Muscle of leg (tissue), 3 donors: ENCODE measurements at regions not wholly inside any gene's neighbourhood (a gene's known extent, or its start where the extent isn't known, plus 50 kb on each side); places are given as distances from the start of the nearest gene placed in this dataset.

ENCODE experiments used
- DNase-seq: peaks from one replicate; pipeline ENCODE4 v3.0.0; 2013
- H3K27ac ChIP-seq: one replicate; pipeline ENCODE4 v1.5.1; 2013; ENCODE audit warnings: mild to moderate bottlenecking, low read length, control low read depth
- H3K27me3 ChIP-seq: one replicate; pipeline ENCODE4 v1.6.1; 2013; ENCODE audit warnings: low read length; ENCODE audit not compliant: control insufficient read depth, insufficient read depth
- H3K36me3 ChIP-seq: one replicate; pipeline ENCODE4 v1.6.1; 2013; ENCODE audit warnings: low read length; ENCODE audit not compliant: control insufficient read depth, insufficient read depth
- H3K4me1 ChIP-seq: one replicate; pipeline ENCODE4 v1.6.1; 2013; ENCODE audit warnings: low read length; ENCODE audit not compliant: control insufficient read depth, insufficient read depth
- H3K4me3 ChIP-seq: one replicate; pipeline ENCODE4 v1.5.1; 2013; ENCODE audit warnings: low read length, control low read depth
- H3K9me3 ChIP-seq: replicated peaks from 2 replicates; pipeline ENCODE4 v1.6.1; 2013; ENCODE audit warnings: low read depth, low read length; ENCODE audit not compliant: control insufficient read depth
- WGBS: methylation state at CpG from one replicate; pipeline ENCODE4 v1.1.5; 2013; ENCODE audit warnings: missing lambda C conversion rate; ENCODE audit not compliant: insufficient coverage; 5-methylcytosine and 5-hydroxymethylcytosine counted together

DNA sequence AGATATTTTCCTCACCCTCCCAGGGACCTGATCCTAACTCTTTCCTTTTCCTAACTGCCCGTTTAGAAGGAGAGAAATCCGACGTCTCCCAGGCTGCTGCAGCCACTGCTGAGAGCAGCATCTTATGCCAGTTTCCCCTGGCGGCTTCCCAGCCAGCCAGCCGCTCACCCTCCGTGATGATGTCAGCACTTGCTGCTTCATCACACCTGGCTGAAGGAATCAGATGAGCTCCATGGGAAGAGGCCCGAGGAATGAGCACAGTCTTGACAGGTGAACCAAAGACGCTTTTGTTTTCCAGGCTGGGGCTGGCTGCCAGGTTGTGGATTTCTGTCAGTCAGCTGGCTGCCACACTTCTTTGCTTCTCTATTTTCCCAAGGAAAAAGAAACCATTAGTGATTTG, 445.1 kb upstream of the RBMS3 start:
- Histone ChIP-seq H3K27me3 (no peaks in the 10 kb centered on the region), H3K9me3 (no peaks in the 10 kb centered on the region), H3K4me3 (no peak overlapping the region), H3K27ac (no peak overlapping the region), H3K36me3 (no peaks in the 10 kb centered on the region), H3K4me1 (peaks cover 5% of the 10 kb centered on the region)
- DNase-seq: peak; percentile 33
- 24% methylated on average over 7 of the region's 8 CpGs for WGBS

DNA sequence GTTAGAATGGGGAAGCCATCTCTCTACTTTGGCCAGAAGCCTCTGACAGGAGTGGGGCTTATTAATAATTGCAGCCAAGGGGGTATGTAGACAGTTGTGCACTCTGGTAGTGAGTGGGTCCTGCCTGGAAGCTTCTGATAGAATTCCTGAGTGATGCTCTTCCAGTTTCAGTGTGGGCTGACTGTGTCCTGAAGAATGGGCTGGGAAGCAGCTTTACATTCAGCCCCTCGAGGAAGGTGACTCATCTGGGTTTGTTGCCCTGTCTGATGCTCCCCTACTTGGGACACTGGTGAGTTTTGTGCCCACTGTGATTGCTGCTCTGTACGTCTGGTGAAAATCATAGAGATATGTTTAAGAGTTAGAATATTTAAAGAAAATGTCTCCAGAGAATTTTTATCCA, 444.7 kb upstream of the RBMS3 start:
- no peaks in the 10 kb centered on the region for H3K9me3 ChIP-seq
- H3K4me1 ChIP-seq: peaks cover 5% of the 10 kb centered on the region
- no peaks in the 10 kb centered on the region for H3K27me3 ChIP-seq
- H3K36me3 ChIP-seq: no peaks in the 10 kb centered on the region
- H3K4me3 ChIP-seq: no peak overlapping the region
- H3K27ac ChIP-seq: no peak overlapping the region
- DNase-seq: no peak
- no CpG with 5 or more reads among the region's 2 CpGs for whole genome bisulfite sequencing

DNA sequence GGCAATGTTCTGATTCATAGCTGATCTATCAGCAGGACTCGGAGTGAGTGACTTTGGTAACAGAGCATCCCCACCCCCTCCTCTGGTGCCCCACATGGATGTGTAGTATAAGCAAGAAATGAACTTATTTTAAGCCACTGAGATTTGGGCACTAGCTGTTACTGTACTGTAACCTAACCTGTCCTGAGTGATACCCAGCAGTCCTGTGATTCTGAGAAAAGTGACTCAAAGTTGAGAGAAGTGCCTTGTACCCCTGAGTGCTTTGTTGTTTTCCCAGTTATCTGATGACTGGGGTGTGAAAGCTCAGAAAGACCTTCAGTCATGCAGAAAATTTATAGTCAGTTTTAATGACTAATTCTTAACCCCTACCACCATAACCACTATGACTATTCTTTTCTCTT, 439.9 kb upstream of the RBMS3 start:
- Histone ChIP-seq H3K4me3 (no peak overlapping the region), H3K4me1 (peaks cover 4% of the 10 kb centered on the region), H3K36me3 (no peaks in the 10 kb centered on the region), H3K27ac (no peak overlapping the region), H3K9me3 (no peaks in the 10 kb centered on the region), H3K27me3 (no peaks in the 10 kb centered on the region)
- WGBS: 80% methylated on average over 1 of the region's 1 CpG
- no peak for DNase-seq

DNA sequence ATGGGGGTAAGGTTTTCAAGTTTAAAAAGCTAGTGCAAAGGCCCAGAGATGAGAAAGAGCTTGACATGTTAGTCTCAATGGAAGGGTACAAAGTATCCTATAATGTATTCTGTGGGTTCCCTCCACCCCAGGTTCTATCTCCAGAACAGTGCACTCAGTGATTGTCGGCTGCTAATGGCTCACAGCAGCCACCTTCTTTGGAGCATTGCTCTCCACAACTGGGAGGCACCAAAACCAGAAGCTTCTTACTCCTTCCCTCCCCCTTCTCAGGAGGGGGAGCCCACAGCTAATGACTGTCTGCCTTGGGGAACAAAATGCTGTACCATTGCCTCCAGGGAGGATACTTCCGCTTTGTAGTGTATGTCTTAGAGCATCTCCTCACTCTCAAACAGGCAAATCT, 439.4 kb upstream of the RBMS3 start:
- Histone ChIP-seq H3K27me3 (no peaks in the 10 kb centered on the region), H3K4me1 (peaks cover 2% of the 10 kb centered on the region), H3K27ac (no peak overlapping the region), H3K4me3 (no peak overlapping the region), H3K36me3 (no peaks in the 10 kb centered on the region), H3K9me3 (no peaks in the 10 kb centered on the region)
- WGBS: no CpG with 5 or more reads among the region's 2 CpGs
- DNase-seq: no peak

- no peak for DNase-seq
- H3K27ac ChIP-seq: no peak overlapping the region
Measured at GRCh38 chr3:28844298-28845005, 436.4 kb upstream of the RBMS3 start.

GRCh38 chr3:28845006-28845324, 435.9 kb upstream of the RBMS3 start:
- Histone ChIP-seq H3K27me3 (no peaks in the 10 kb centered on the region), H3K36me3 (no peaks in the 10 kb centered on the region), H3K4me3 (no peak overlapping the region), H3K9me3 (no peaks in the 10 kb centered on the region), H3K27ac (no peak overlapping the region), H3K4me1 (peaks cover 2% of the 10 kb centered on the region)
- no peak for DNase-seq
- 85% methylated on average over 4 of the region's 4 CpGs for WGBS

More at GRCh38 chr3:28844298-28845005, 436.4 kb upstream of the RBMS3 start:
- Histone ChIP-seq H3K36me3 (no peaks in the 10 kb centered on the region), H3K4me1 (peaks cover 2% of the 10 kb centered on the region), H3K4me3 (no peak overlapping the region), H3K27me3 (no peaks in the 10 kb centered on the region), H3K9me3 (no peaks in the 10 kb centered on the region)
- 53% methylated on average over 3 of the region's 12 CpGs for whole genome bisulfite sequencing

GRCh38 chr3:28846971-28847478, 433.8 kb upstream of the RBMS3 start:
- WGBS: 79% methylated on average over 14 of the region's 14 CpGs

DNA sequence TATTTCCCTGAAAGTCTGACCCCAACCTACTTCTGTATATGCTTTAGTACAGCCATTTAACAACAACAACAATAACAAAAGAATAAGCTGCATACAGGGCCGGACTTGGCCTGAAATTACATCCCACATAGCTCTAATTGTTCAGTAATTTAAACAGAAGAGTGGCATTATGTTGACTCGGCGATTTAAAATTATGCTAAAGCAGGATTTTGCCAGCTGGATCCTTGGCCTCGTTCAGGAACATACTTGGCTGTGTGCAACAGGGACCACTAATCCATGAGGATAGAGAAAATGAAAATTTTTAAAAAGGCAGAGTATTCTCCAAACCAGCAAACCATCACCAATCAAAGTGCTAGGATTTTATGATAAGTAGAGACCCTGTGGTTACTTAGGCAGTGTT, 433.1 kb upstream of the RBMS3 start:
- no peak overlapping the region for H3K4me3 ChIP-seq
- no peaks in the 10 kb centered on the region for H3K36me3 ChIP-seq
- no peaks in the 10 kb centered on the region for H3K9me3 ChIP-seq
- WGBS: no CpG with 5 or more reads among the region's 4 CpGs
- peaks cover 2% of the 10 kb centered on the region for H3K4me1 ChIP-seq
- peak; percentile 21 for DNase-seq
- no peaks in the 10 kb centered on the region for H3K27me3 ChIP-seq
- no peak overlapping the region for H3K27ac ChIP-seq

More at GRCh38 chr3:28846971-28847478, 433.8 kb upstream of the RBMS3 start:
- H3K27me3 ChIP-seq: no peaks in the 10 kb centered on the region
- no peaks in the 10 kb centered on the region for H3K36me3 ChIP-seq
- no peak overlapping the region for H3K4me3 ChIP-seq
- H3K4me1 ChIP-seq: peaks cover 2% of the 10 kb centered on the region
- H3K9me3 ChIP-seq: no peaks in the 10 kb centered on the region
- no peak overlapping the region for H3K27ac ChIP-seq
- DNase-seq: no peak

- H3K36me3 ChIP-seq: no peaks in the 10 kb centered on the region
- no peaks in the 10 kb centered on the region for H3K27me3 ChIP-seq
- H3K27ac ChIP-seq: no peak overlapping the region
- no peak overlapping the region for H3K4me3 ChIP-seq
- H3K4me1 ChIP-seq: no peaks in the 10 kb centered on the region
- no peak for DNase-seq
- H3K9me3 ChIP-seq: no peaks in the 10 kb centered on the region
- WGBS: no CpG with 5 or more reads among the region's 1 CpG
Measured at GRCh38 chr3:28850186-28850585, 430.7 kb upstream of the RBMS3 start.

GRCh38 chr3:28853830-28854229, 427.0 kb upstream of the RBMS3 start:
- Histone ChIP-seq H3K27ac (no peak overlapping the region), H3K9me3 (no peaks in the 10 kb centered on the region), H3K4me1 (no peaks in the 10 kb centered on the region), H3K36me3 (no peaks in the 10 kb centered on the region), H3K4me3 (no peak overlapping the region), H3K27me3 (no peaks in the 10 kb centered on the region)
- peak; percentile 34 for DNase-seq
- whole genome bisulfite sequencing: no CpG with 5 or more reads among the region's 1 CpG

DNA sequence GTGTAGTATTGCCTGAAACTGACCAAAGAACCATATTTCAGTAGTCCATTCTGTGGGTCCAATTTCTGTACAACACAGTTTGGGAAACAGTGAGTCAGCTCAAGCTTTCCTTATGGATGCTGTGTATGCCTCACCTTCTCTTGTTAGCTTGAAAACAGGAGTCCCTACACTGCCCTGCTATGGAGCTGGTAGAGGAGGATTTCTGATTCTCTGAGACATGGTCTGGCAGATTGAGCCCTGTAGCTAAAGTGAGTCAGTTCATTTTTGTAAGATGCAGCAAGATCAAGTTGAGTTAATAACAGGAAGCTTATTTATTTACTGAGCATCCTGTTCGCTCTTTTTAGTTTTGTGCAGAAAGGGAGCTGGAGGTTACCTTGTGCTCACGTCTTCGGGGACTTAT, 424.1 kb upstream of the RBMS3 start:
- H3K36me3 ChIP-seq: no peaks in the 10 kb centered on the region
- H3K4me3 ChIP-seq: no peak overlapping the region
- 80% methylated on average over 1 of the region's 3 CpGs for WGBS
- no peaks in the 10 kb centered on the region for H3K4me1 ChIP-seq
- H3K27me3 ChIP-seq: no peaks in the 10 kb centered on the region
- H3K9me3 ChIP-seq: no peaks in the 10 kb centered on the region
- no peak for DNase-seq
- H3K27ac ChIP-seq: no peak overlapping the region
